Activated naive CD4-positive, alpha-beta T cell treated with anti-CD3 and anti-CD28 coated beads, Interleukin-2, amount 50 U/mL, for 24 hours (primary cell): ENCODE measurements at regions not wholly inside any gene's neighbourhood (a gene's known extent, or its start where the extent isn't known, plus 50 kb on each side); places are given as distances from the start of the nearest gene placed in this dataset.

Experiments used
- H3K27ac Mint-ChIP-seq: one replicate; pipeline ENCODE4 v1.8.0; 2021; ENCODE audit warnings: mild to moderate bottlenecking, mixed read lengths
- H3K27me3 Mint-ChIP-seq: one replicate; pipeline ENCODE4 v1.8.0; 2021; ENCODE audit warnings: mixed read lengths
- H3K36me3 Mint-ChIP-seq: one replicate; pipeline ENCODE4 v1.8.0; 2021; ENCODE audit warnings: mixed read lengths
- H3K4me1 Mint-ChIP-seq: one replicate; pipeline ENCODE4 v1.8.0; 2021; ENCODE audit warnings: mixed read lengths
- H3K4me3 Mint-ChIP-seq: one replicate; pipeline ENCODE4 v1.8.0; 2021; ENCODE audit warnings: mild to moderate bottlenecking, mixed read lengths
- H3K9me3 Mint-ChIP-seq: one replicate; pipeline ENCODE4 v1.8.0; 2021; ENCODE audit warnings: mixed read lengths

GRCh38 chr5:117089001-117089400 lies 514.4 kb upstream of the SEMA6A start:
- Mint-ChIP-seq H3K9me3 (no peaks in the 10 kb centered on the region), H3K4me3 (no peak overlapping the region), H3K36me3 (no peaks in the 10 kb centered on the region), H3K27me3 (no peaks in the 10 kb centered on the region), H3K27ac (no peak overlapping the region), H3K4me1 (no peaks in the 10 kb centered on the region)

DNA sequence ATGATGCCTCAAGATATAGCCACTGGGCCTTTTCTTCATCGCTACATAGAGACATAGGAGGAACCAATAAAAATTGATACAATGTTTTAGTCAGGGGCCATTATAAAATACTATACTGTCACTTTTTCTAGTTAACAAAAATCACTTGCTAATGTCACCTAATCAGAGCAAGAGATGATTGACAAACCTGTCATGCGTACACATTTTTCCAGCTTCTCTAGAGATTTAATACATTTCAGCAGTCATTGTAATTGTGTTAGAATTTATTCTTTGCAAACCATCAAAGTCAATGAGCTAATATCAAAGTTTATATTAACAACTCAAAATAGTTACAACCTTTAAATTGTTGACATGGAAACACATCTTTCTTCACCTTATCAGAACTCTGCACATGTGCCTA lies 513.6 kb upstream of the SEMA6A start:
- Mint-ChIP-seq H3K9me3 (no peaks in the 10 kb centered on the region), H3K4me1 (no peaks in the 10 kb centered on the region), H3K4me3 (no peak overlapping the region), H3K27me3 (no peaks in the 10 kb centered on the region), H3K36me3 (no peaks in the 10 kb centered on the region), H3K27ac (no peak overlapping the region)

- no peak overlapping the region for H3K27ac Mint-ChIP-seq
Observed at GRCh38 chr5:117084067-117084466, 509.4 kb upstream of the SEMA6A start.

DNA sequence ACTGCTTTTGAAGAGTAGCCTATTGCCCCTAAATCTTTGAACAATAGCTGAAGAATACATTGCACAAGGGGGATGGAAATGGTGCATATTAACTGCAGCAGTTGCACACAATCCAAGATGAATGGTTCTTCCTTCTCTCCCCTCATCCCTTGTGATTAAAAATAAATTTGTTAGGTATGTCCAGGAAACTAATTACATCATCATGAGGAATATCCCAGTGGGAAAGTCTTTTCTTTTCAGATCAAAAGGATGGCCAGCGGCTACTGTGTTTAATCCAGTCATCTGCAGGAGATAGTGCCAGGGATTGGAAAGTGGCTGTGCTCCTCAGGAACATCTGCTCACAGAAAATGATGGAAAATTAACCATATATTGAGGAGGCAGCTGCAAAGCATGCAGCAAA lies 508.4 kb upstream of the SEMA6A start:
- no peaks in the 10 kb centered on the region for H3K9me3 Mint-ChIP-seq
- no peaks in the 10 kb centered on the region for H3K36me3 Mint-ChIP-seq
- H3K4me3 Mint-ChIP-seq = no peak overlapping the region
- H3K27me3 Mint-ChIP-seq = no peaks in the 10 kb centered on the region
- H3K4me1 Mint-ChIP-seq = no peaks in the 10 kb centered on the region
- no peak overlapping the region for H3K27ac Mint-ChIP-seq

More at GRCh38 chr5:117084067-117084466, 509.4 kb upstream of the SEMA6A start:
- no peaks in the 10 kb centered on the region for H3K4me1 Mint-ChIP-seq
- H3K4me3 Mint-ChIP-seq = no peak overlapping the region
- H3K36me3 Mint-ChIP-seq = no peaks in the 10 kb centered on the region
- H3K27me3 Mint-ChIP-seq = no peaks in the 10 kb centered on the region
- H3K9me3 Mint-ChIP-seq = no peaks in the 10 kb centered on the region

DNA sequence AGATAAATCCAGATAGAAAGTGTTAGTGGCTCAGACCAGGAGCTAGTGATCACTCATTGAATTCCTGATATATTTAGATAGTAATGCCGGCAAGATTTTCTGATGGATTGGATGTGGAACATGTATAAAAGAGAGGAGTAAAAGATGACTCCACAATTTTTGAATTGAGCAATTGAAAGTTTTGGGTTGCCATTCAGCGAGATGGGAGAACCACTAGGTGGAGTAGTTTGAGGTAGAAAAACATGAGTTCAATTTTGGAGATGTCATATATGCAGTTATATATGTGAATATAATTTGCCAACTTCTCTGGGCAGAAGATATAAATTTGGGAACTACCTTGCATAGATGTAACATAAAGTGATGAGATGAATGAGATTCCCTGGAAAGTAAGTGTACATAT lies 502.5 kb upstream of the SEMA6A start:
- Mint-ChIP-seq H3K9me3 (no peaks in the 10 kb centered on the region), H3K36me3 (no peaks in the 10 kb centered on the region)

GRCh38 chr5:117072439-117072838 lies 497.8 kb upstream of the SEMA6A start:
- H3K9me3 Mint-ChIP-seq = peaks cover 5% of the 10 kb centered on the region
- H3K27me3 Mint-ChIP-seq = no peaks in the 10 kb centered on the region
- H3K36me3 Mint-ChIP-seq = no peaks in the 10 kb centered on the region
- H3K27ac Mint-ChIP-seq = no peak overlapping the region
- no peaks in the 10 kb centered on the region for H3K4me1 Mint-ChIP-seq
- H3K4me3 Mint-ChIP-seq = no peak overlapping the region

More for the DNA sequence above, 502.5 kb upstream of the SEMA6A start:
- no peaks in the 10 kb centered on the region for H3K4me1 Mint-ChIP-seq
- H3K27ac Mint-ChIP-seq = no peak overlapping the region
- no peaks in the 10 kb centered on the region for H3K27me3 Mint-ChIP-seq
- H3K4me3 Mint-ChIP-seq = no peak overlapping the region

DNA sequence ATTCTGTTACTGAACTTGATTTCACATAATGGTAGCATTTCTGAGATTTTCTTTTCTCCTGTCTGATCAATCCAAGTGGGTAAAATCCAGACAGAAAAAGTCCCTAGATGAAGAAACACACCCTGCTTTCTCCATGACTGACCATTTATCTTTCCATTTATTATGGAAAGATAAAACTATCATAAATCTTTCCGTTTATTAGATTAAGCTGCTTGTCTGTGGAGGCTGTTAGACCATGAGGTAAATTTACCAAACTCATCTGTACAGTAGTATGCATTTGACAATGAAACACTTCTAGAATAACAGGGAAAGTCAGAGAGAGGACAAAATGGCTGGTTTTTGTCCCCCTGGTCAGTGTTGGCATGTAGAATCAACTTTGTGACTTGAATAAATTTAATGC lies 491.2 kb upstream of the SEMA6A start:
- Mint-ChIP-seq H3K9me3 (no peaks in the 10 kb centered on the region), H3K4me3 (no peak overlapping the region), H3K27me3 (no peaks in the 10 kb centered on the region), H3K36me3 (no peaks in the 10 kb centered on the region), H3K27ac (no peak overlapping the region), H3K4me1 (no peaks in the 10 kb centered on the region)

- Mint-ChIP-seq H3K27me3 (no peaks in the 10 kb centered on the region), H3K36me3 (no peaks in the 10 kb centered on the region), H3K4me1 (no peaks in the 10 kb centered on the region), H3K27ac (no peak overlapping the region), H3K9me3 (peaks cover 2% of the 10 kb centered on the region), H3K4me3 (no peak overlapping the region)
Observed at GRCh38 chr5:117065161-117065560, 490.5 kb upstream of the SEMA6A start.

- no peaks in the 10 kb centered on the region for H3K27me3 Mint-ChIP-seq
- H3K4me1 Mint-ChIP-seq = no peaks in the 10 kb centered on the region
- H3K36me3 Mint-ChIP-seq = no peaks in the 10 kb centered on the region
- H3K4me3 Mint-ChIP-seq = no peak overlapping the region
- H3K27ac Mint-ChIP-seq = no peak overlapping the region
- H3K9me3 Mint-ChIP-seq = peaks cover 9% of the 10 kb centered on the region
Observed at GRCh38 chr5:117060099-117060498, 485.5 kb upstream of the SEMA6A start.

GRCh38 chr5:117058740-117059139 lies 484.1 kb upstream of the SEMA6A start:
- Mint-ChIP-seq H3K36me3 (no peaks in the 10 kb centered on the region), H3K4me1 (no peaks in the 10 kb centered on the region), H3K4me3 (no peak overlapping the region), H3K27me3 (no peaks in the 10 kb centered on the region), H3K9me3 (peaks cover 14% of the 10 kb centered on the region), H3K27ac (no peak overlapping the region)

DNA sequence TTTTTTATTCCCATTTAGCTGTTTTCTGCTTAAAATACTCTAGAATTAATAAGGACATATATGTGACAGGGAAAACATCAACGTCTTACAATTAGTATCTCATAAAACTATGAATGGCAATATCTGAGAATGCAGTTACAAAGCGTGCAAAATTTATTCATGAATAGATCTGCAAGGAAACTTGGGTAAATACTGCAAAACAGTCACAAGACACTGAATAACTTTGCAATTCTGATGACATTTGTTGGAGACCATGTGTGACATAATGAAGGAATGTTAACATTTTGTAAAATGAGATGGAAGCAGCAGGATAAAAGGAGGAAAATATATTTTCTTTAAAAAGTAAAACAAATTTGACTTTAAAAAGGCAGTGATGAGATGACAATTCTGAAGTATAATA lies 480.9 kb upstream of the SEMA6A start:
- Mint-ChIP-seq H3K4me1 (no peaks in the 10 kb centered on the region), H3K27ac (no peak overlapping the region), H3K36me3 (no peaks in the 10 kb centered on the region), H3K27me3 (no peaks in the 10 kb centered on the region), H3K4me3 (no peak overlapping the region), H3K9me3 (peaks cover 14% of the 10 kb centered on the region)

- Mint-ChIP-seq H3K4me3 (no peak overlapping the region), H3K9me3 (peaks cover 10% of the 10 kb centered on the region), H3K27ac (no peak overlapping the region), H3K27me3 (no peaks in the 10 kb centered on the region), H3K36me3 (no peaks in the 10 kb centered on the region), H3K4me1 (no peaks in the 10 kb centered on the region)
Observed at GRCh38 chr5:117054911-117055310, 480.3 kb upstream of the SEMA6A start.

- H3K27ac Mint-ChIP-seq = no peak overlapping the region
- no peaks in the 10 kb centered on the region for H3K27me3 Mint-ChIP-seq
- H3K9me3 Mint-ChIP-seq = peaks cover 6% of the 10 kb centered on the region
- no peaks in the 10 kb centered on the region for H3K36me3 Mint-ChIP-seq
- no peak overlapping the region for H3K4me3 Mint-ChIP-seq
- no peaks in the 10 kb centered on the region for H3K4me1 Mint-ChIP-seq
Observed at GRCh38 chr5:117054141-117054540, 479.5 kb upstream of the SEMA6A start.

GRCh38 chr5:117041926-117042595 lies 467.4 kb upstream of the SEMA6A start:
- no peaks in the 10 kb centered on the region for H3K4me1 Mint-ChIP-seq
- no peaks in the 10 kb centered on the region for H3K27me3 Mint-ChIP-seq
- H3K4me3 Mint-ChIP-seq = no peak overlapping the region
- H3K9me3 Mint-ChIP-seq = no peaks in the 10 kb centered on the region
- H3K36me3 Mint-ChIP-seq = no peaks in the 10 kb centered on the region
- no peak overlapping the region for H3K27ac Mint-ChIP-seq

DNA sequence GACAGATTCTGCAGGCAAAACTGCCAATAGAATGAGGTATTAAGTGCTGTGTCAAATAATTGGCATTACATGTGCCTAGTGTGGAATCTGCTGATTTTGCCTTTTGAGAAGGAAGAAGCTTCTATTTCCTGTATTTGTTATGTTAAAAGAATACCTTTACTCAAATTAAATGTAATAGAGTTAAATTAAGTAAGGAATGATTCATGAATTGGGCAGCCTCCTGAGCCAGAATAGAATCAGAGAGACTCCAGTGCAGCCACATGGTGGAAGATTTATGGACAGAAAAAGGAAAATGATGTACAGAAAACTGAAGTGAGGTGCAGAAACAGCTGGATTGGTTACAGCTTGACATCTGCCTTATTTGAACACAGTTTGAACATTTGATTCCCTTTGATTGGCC lies 464.4 kb upstream of the SEMA6A start:
- Mint-ChIP-seq H3K27ac (no peak overlapping the region), H3K36me3 (no peaks in the 10 kb centered on the region), H3K4me3 (no peak overlapping the region), H3K9me3 (no peaks in the 10 kb centered on the region), H3K4me1 (no peaks in the 10 kb centered on the region), H3K27me3 (no peaks in the 10 kb centered on the region)

GRCh38 chr5:117027384-117027783 lies 452.8 kb upstream of the SEMA6A start:
- no peak overlapping the region for H3K4me3 Mint-ChIP-seq
- H3K36me3 Mint-ChIP-seq = no peaks in the 10 kb centered on the region
- no peak overlapping the region for H3K27ac Mint-ChIP-seq
- H3K4me1 Mint-ChIP-seq = no peaks in the 10 kb centered on the region
- H3K27me3 Mint-ChIP-seq = no peaks in the 10 kb centered on the region
- peaks cover 14% of the 10 kb centered on the region for H3K9me3 Mint-ChIP-seq

- H3K36me3 Mint-ChIP-seq = no peaks in the 10 kb centered on the region
- H3K4me3 Mint-ChIP-seq = no peak overlapping the region
Observed at GRCh38 chr5:117020999-117021398, 446.4 kb upstream of the SEMA6A start.

More at GRCh38 chr5:117020999-117021398, 446.4 kb upstream of the SEMA6A start:
- H3K9me3 Mint-ChIP-seq = peaks cover 6% of the 10 kb centered on the region
- no peak overlapping the region for H3K27ac Mint-ChIP-seq
- no peaks in the 10 kb centered on the region for H3K4me1 Mint-ChIP-seq
- no peaks in the 10 kb centered on the region for H3K27me3 Mint-ChIP-seq
